GM19023 (cell line): ENCODE measurements at regions not wholly inside any gene's neighbourhood (a gene's known extent, or its start where the extent isn't known, plus 50 kb on each side); places are given as distances from the start of the nearest gene placed in this dataset.

Experiments used
- ATAC-seq: cut with Tn5 transposase; IDR thresholded peaks from one replicate; pipeline ENCODE4 v1.9.1; 2021; ENCODE audit warnings: mild to moderate bottlenecking, moderate library complexity; ENCODE audit not compliant: unreplicated experiment

- ATAC-seq = no peak
Measured at GRCh38 chr2:7281231-7282201, 364.3 kb downstream of the RNF144A start.

GRCh38 chr2:7286120-7286519, 368.9 kb downstream of the RNF144A start:
- no peak for ATAC-seq

- no peak for ATAC-seq
Measured at GRCh38 chr2:7288484-7288883, 371.3 kb downstream of the RNF144A start.

- ATAC-seq = no peak
Measured at GRCh38 chr2:7289697-7290096, 372.5 kb downstream of the RNF144A start.

GRCh38 chr2:7292154-7292691, 375.0 kb downstream of the RNF144A start:
- no peak for ATAC-seq

- ATAC-seq = no peak
Measured at GRCh38 chr2:7309582-7309981, 392.4 kb downstream of the RNF144A start.

- no peak for ATAC-seq
Measured at GRCh38 chr2:7324706-7325105, 407.5 kb downstream of the RNF144A start.

GRCh38 chr2:7325186-7325585, 408.0 kb downstream of the RNF144A start:
- ATAC-seq = no peak

- no peak for ATAC-seq
Measured at GRCh38 chr2:7329465-7329864, 412.3 kb downstream of the RNF144A start.

GRCh38 chr2:7333189-7333765, 416.1 kb downstream of the RNF144A start:
- no peak for ATAC-seq

- ATAC-seq = no peak
Measured at GRCh38 chr2:7333960-7334493, 416.8 kb downstream of the RNF144A start.

GRCh38 chr2:7338961-7339360, 421.7 kb downstream of the RNF144A start:
- ATAC-seq = no peak

GRCh38 chr2:7346336-7346735, 429.1 kb downstream of the RNF144A start:
- ATAC-seq = no peak

- no peak for ATAC-seq
Measured at GRCh38 chr2:7348761-7349160, 431.5 kb downstream of the RNF144A start.

GRCh38 chr2:7352191-7352590, 435.0 kb downstream of the RNF144A start:
- ATAC-seq = no peak

- ATAC-seq = no peak
Measured at GRCh38 chr2:7353571-7353970, 436.4 kb downstream of the RNF144A start.

- no peak for ATAC-seq
Measured at GRCh38 chr2:7355781-7356180, 438.6 kb downstream of the RNF144A start.

GRCh38 chr2:7356909-7357584, 439.8 kb downstream of the RNF144A start:
- no peak for ATAC-seq

- no peak for ATAC-seq
Measured at GRCh38 chr2:7357993-7358392, 440.8 kb downstream of the RNF144A start.

GRCh38 chr2:7358865-7359447, 441.7 kb downstream of the RNF144A start:
- no peak for ATAC-seq

- no peak for ATAC-seq
Measured at GRCh38 chr2:7363906-7364305, 446.7 kb downstream of the RNF144A start.
